Activated CD4-positive, alpha-beta T cell treated with anti-CD3 and anti-CD28 coated beads, Interleukin-2, amount 50 U/mL, for 48 hours (primary cell): ENCODE measurements at regions not wholly inside any gene's neighbourhood (a gene's known extent, or its start where the extent isn't known, plus 50 kb on each side); places are given as distances from the start of the nearest gene placed in this dataset.
"Not testable (repeated sequence)": the region's sequence is repeated elsewhere in the genome, so short reads cannot be mapped to it uniquely, and the experiment has no call there.

Experiments used
- DNase-seq, 2 experiments: peaks; one replicate each; pipeline ENCODE4 v3.0.0-alpha.2; 2020

GRCh38 chr11:104774578-104774977, 123.7 kb downstream of the CASP12 start:
- DNase-seq, result no peak

- no peak for DNase-seq
These were observed 125.4 kb downstream of the CASP12 start for GRCh38 chr11:104772806-104773241.

GRCh38 chr11:104771763-104772162, 126.5 kb downstream of the CASP12 start:
- no peak for DNase-seq

GRCh38 chr11:104771046-104771445, 127.2 kb downstream of the CASP12 start:
- not testable (repeated sequence) for DNase-seq

GRCh38 chr11:104765401-104766095, 132.7 kb downstream of the CASP12 start:
- DNase-seq, result no peak

GRCh38 chr11:104764710-104765045, 133.6 kb downstream of the CASP12 start:
- no peak for DNase-seq

GRCh38 chr11:104763930-104764709, 134.1 kb downstream of the CASP12 start:
- DNase-seq, result no peak

- DNase-seq, result no peak
These were observed 136.7 kb downstream of the CASP12 start for GRCh38 chr11:104761511-104761910.

DNA sequence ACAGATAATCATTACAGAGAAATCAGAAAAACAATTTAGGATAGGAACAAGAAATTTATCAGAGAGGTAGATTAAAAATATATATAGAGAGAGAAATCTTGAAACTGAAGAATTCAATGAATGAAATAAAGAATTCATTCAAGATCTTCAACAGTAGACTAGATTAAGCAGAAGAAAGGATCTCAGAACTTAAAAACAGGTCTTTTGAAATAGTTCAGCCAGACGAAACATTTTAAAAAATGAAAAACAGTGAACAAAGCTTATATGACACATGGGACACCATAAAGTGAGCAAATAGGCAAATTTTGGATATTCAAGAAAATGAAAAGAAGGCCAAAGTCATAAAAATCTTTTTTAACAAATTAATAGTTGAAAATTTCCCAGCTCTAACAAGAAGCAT, 138.8 kb downstream of the CASP12 start:
- no peak for DNase-seq

GRCh38 chr11:104738918-104739317, 159.3 kb downstream of the CASP12 start:
- DNase-seq, result no peak

GRCh38 chr11:104738208-104738607, 160.1 kb downstream of the CASP12 start:
- no peak for DNase-seq

DNA sequence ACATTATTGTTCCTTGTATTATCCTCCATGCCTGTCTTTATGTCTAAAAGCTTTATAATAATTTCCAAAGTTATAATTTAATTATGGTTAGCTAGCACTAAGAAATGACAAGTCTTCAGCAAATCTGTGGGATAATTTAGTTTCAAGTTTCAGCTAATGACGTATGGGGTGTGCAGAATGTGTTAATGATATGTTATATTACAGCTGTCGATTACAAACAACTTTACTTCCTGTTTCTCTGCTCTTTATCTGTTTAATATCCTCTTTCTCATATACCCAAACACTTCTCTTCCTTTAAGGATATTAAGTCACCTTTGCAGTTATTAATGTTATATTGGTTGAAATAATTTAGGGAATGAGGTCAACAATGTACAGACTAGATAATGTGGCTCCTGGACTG, 161.8 kb downstream of the CASP12 start:
- no peak for DNase-seq

GRCh38 chr11:104734998-104735397, 163.3 kb downstream of the CASP12 start:
- DNase-seq, result no peak

GRCh38 chr11:104731890-104732289, 166.4 kb downstream of the CASP12 start:
- no peak for DNase-seq

DNA sequence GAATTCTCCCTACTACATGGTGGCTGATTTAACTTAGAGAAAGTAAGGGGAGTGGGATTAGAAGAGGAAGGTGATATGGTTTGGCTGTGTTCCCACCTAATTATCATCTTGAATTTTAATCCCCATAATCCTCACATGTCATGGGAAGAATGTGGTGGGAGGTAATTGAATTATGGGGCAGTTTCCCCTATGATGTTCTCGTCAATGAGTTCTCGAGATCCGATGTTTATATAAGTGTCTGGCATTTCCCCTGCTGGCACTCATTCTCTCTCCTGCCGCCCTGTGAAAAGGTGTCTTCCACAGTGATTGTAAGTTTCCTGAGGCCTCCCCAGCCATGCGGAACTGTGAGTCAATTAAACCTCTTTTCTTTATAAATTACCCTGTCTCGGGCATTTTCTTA, 169.3 kb downstream of the CASP12 start:
- DNase-seq, result no peak

- no peak for DNase-seq
These were observed 170.5 kb downstream of the CASP12 start for GRCh38 chr11:104727768-104728167.

DNA sequence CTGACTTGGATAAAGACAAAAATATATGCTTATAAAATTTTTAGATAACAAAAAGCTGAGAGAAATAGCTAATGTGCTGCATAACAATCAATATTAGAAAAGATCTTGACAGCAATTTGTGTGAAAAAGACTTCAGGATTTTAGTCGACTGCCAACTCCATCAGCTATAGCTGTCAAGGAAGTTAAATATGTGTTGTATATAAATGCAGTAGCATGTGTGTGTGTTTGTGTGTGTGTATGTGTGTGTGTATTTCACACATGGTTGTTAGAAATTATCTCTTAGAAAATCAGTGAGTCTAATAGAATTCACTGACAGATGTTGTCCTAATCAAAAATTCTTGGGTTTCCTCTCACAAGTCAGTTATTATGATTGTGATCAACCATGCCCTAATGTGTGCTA, 171.2 kb downstream of the CASP12 start:
- DNase-seq, result no peak

GRCh38 chr11:104725796-104726408, 172.4 kb downstream of the CASP12 start:
- DNase-seq, result no peak

DNA sequence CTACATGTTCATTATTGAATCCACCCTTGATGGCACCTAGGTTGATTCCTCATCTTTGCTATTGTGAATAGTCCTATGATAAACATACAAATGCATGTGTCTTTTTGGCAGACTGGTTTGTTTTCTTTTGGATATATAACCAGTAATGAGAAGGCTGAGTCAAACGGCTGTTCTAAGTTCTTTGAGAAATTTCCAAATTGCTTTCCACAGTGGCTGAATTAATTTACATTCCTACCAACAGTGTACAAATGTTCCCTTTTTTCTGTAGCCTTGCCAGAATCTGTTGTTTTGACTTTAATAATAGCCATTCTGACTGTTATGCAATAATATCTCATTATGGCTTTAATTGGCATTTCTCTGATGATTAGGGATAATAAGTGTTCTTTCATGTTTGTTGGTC, 184.9 kb downstream of the CASP12 start:
- DNase-seq, result no peak

DNA sequence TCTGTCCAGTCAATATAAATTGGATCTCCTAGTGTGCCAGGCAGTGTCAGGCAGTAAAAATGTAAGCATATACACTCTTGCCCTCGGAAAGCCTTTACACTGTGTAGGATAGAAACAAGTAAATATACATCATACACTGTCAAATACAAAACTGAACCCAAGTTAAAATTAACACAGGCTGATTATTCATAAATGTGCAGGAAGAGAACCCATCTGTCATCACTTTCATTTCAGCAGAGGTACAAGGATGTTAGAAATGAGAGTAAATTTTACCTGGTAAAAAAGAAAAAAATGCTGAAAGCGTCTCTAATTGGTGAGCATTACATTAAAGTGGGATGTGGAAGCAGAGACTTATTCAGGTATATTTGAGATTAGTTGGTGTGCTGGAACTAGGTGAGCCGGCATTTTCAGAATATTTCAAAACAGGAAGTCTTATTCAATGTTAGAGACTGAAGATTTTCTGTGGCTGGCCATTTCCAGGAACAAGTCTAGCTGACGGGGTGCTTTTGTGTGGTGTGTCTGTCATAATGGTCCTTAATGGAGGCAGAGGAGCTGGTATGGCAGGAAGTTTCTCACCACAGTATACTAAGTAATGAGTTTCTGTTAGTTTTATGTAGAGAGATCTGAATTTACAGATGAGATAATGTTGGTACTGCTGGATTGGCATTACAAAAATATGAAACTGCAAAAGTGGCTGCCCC, 192.6 kb downstream of the CASP12 start:
- DNase-seq, result peak; percentile 48 to 70

DNA sequence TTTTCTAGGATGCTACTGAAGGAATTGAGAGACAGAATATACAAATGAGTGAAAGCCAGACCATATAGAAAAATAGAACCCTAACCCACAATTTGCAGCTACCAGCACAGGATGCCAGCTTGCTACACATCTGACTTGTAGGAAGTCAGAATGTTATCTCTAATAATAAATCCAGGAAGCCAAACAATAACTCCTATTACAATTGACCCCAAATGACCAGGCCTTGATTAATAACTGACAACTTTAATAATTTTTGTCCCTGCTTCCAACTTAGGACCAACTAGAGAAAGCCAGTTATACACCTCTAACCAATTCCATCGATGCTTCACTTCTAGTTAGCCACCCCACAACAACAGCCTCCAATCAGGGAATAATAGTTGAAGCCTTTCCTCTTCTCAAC, 193.4 kb downstream of the CASP12 start:
- DNase-seq, result no peak

GRCh38 chr11:104704146-104704830, 194.0 kb downstream of the CASP12 start:
- no peak for DNase-seq

- DNase-seq, result no peak
These were observed 197.7 kb downstream of the CASP12 start for GRCh38 chr11:104700609-104701008.
